GM23248 (cell line): ENCODE measurements at regions not wholly inside any gene's neighbourhood (a gene's known extent, or its start where the extent isn't known, plus 50 kb on each side); places are given as distances from the start of the nearest gene placed in this dataset.

Experiments used
- DNase-seq: peaks from one replicate; pipeline ENCODE4 v3.0.0-alpha.2; 2015
- H2AFZ ChIP-seq: fragments of 200-600 bp; sonication (generic); 2 replicates; pipeline ENCODE4 v1.6.1; 2016; ENCODE audit warnings: antibody characterized with exemption
- H3F3A ChIP-seq: fragments of 200-600 bp; sonication (generic); 2 replicates; pipeline ENCODE4 v1.6.1; 2016; ENCODE audit warnings: mild to moderate bottlenecking, antibody characterized with exemption, mixed run types; ENCODE audit not compliant: insufficient read depth
- H3K27ac ChIP-seq: fragments of 200-600 bp; sonication (generic); 2 replicates; pipeline ENCODE4 v1.5.1; 2016; ENCODE audit warnings: mild to moderate bottlenecking
- H3K27me3 ChIP-seq: fragments of 200-600 bp; sonication (generic); replicated peaks from 2 replicates; pipeline ENCODE4 v1.6.1; 2016; ENCODE audit warnings: mild to moderate bottlenecking; ENCODE audit not compliant: insufficient read depth
- H3K36me3 ChIP-seq: fragments of 200-600 bp; sonication (generic); 2 replicates; pipeline ENCODE4 v1.6.1; 2016; ENCODE audit warnings: low read depth, mild to moderate bottlenecking
- H3K4me1 ChIP-seq: fragments of 200-600 bp; sonication (generic); 2 replicates; pipeline ENCODE4 v1.6.1; 2016; ENCODE audit warnings: mild to moderate bottlenecking; ENCODE audit not compliant: insufficient read depth
- H3K4me2 ChIP-seq: fragments of 200-600 bp; sonication (generic); one replicate; pipeline ENCODE4 v1.6.1; 2016; ENCODE audit warnings: mild to moderate bottlenecking; ENCODE audit not compliant: unreplicated experiment
- H3K4me3 ChIP-seq: fragments of 200-600 bp; sonication (generic); 2 replicates; pipeline ENCODE4 v1.5.1; 2016; ENCODE audit warnings: mild to moderate bottlenecking
- H3K79me2 ChIP-seq: fragments of 200-600 bp; sonication (generic); 2 replicates; pipeline ENCODE4 v1.6.1; 2016; ENCODE audit warnings: mild to moderate bottlenecking; ENCODE audit not compliant: insufficient read depth
- H3K9ac ChIP-seq: fragments of 200-600 bp; sonication (generic); 2 replicates; pipeline ENCODE4 v1.6.1; 2016; ENCODE audit warnings: mild to moderate bottlenecking
- H3K9me2 ChIP-seq: fragments of 200-600 bp; sonication (generic); 2 replicates; pipeline ENCODE4 v1.6.1; 2016; ENCODE audit warnings: mixed run types, mild to moderate bottlenecking, moderate library complexity; ENCODE audit not compliant: insufficient read depth
- H3K9me3 ChIP-seq: fragments of 200-600 bp; sonication (generic); one replicate; pipeline ENCODE4 v1.6.1; 2017; ENCODE audit warnings: low read depth
- H4K20me1 ChIP-seq: fragments of 200-600 bp; sonication (generic); 2 replicates; pipeline ENCODE4 v1.6.0; 2016; ENCODE audit not compliant: insufficient read depth
- EZH2 ChIP-seq: fragments of 200-600 bp; sonication (generic); IDR thresholded peaks from 2 replicates; pipeline ENCODE4 v1.6.1; 2018; ENCODE audit warnings: antibody characterized with exemption, mild to moderate bottlenecking; ENCODE audit not compliant: insufficient read depth, poor library complexity, severe bottlenecking
- EZH2phosphoT487 ChIP-seq: fragments of 200-600 bp; sonication (generic); IDR thresholded peaks from 2 replicates; pipeline ENCODE4 v1.6.1; 2018; ENCODE audit warnings: antibody characterized with exemption, moderate library complexity, mild to moderate bottlenecking, low read depth; ENCODE audit not compliant: insufficient read depth
- WGBS, 2 experiments: methylation state at CpG; one replicate each; pipeline ENCODE4 v1.1.6; 2015 to 2017; ENCODE audit warnings: low lambda C conversion rate in 2 of 2, low coverage in 1 of 2; ENCODE audit errors: missing lambda C conversion rate in 2 of 2; 5-methylcytosine and 5-hydroxymethylcytosine counted together
- in situ Hi-C: fragments of 300-500 bp; cut with MboI; formaldehyde crosslinking; loops from 2 replicates; pipeline ENCODE4 v1.15.0; 2020

GRCh38 chr10:131843089-131843595, 57.7 kb upstream of the PPP2R2D start:
- Histone ChIP-seq H3K4me3 (no peak overlapping the region), H3K9me3 (no peaks in the 10 kb centered on the region), H3K27me3 (no peaks in the 10 kb centered on the region), H4K20me1 (no peaks in the 10 kb centered on the region), H2AFZ (no peak overlapping the region), H3K36me3 (no peaks in the 10 kb centered on the region), H3K79me2 (no peaks in the 10 kb centered on the region), H3K27ac (no peak overlapping the region), H3F3A (no peaks in the 10 kb centered on the region), H3K9me2 (no peaks in the 10 kb centered on the region), H3K4me2 (no peak overlapping the region), H3K9ac (no peak overlapping the region), H3K4me1 (no peaks in the 10 kb centered on the region)
- no peak for DNase-seq
- WGBS, 2 experiments = 48 to 62% methylated on average over 8 of the region's 8 CpGs
- in situ Hi-C loops = no loop called here
- TF ChIP-seq EZH2phosphoT487 (no peak), EZH2 (no peak)

- no peaks in the 10 kb centered on the region for H3K4me1 ChIP-seq
- no peak overlapping the region for H2AFZ ChIP-seq
- H3K9me2 ChIP-seq = no peaks in the 10 kb centered on the region
- no peaks in the 10 kb centered on the region for H3K79me2 ChIP-seq
- no peak overlapping the region for H3K4me3 ChIP-seq
- H3K9me3 ChIP-seq = no peaks in the 10 kb centered on the region
- H3K27me3 ChIP-seq = no peaks in the 10 kb centered on the region
- DNase-seq = no peak
- no peak overlapping the region for H3K9ac ChIP-seq
- TF ChIP-seq EZH2 (no peak), EZH2phosphoT487 (no peak)
- WGBS, 2 experiments = 52 to 60% methylated on average over 16 of the region's 16 CpGs
- no peaks in the 10 kb centered on the region for H4K20me1 ChIP-seq
- no peak overlapping the region for H3K4me2 ChIP-seq
- H3F3A ChIP-seq = no peaks in the 10 kb centered on the region
- in situ Hi-C loops = no loop called here
- no peaks in the 10 kb centered on the region for H3K36me3 ChIP-seq
- no peak overlapping the region for H3K27ac ChIP-seq
Measured at GRCh38 chr10:131843881-131844284, 56.9 kb upstream of the PPP2R2D start.

- in situ Hi-C loops = no loop called here
- Histone ChIP-seq H2AFZ (no peak overlapping the region), H4K20me1 (no peaks in the 10 kb centered on the region), H3K9me3 (no peaks in the 10 kb centered on the region), H3K4me2 (no peak overlapping the region), H3F3A (no peaks in the 10 kb centered on the region), H3K79me2 (no peaks in the 10 kb centered on the region), H3K27ac (no peak overlapping the region), H3K36me3 (no peaks in the 10 kb centered on the region), H3K4me3 (no peak overlapping the region), H3K4me1 (no peaks in the 10 kb centered on the region), H3K9ac (no peak overlapping the region), H3K27me3 (no peaks in the 10 kb centered on the region), H3K9me2 (no peaks in the 10 kb centered on the region)
- no peak for DNase-seq
- no peak for TF ChIP-seq EZH2phosphoT487
- WGBS, 2 experiments = 41 to 47% methylated on average over 22 of the region's 22 CpGs
Measured at GRCh38 chr10:131844529-131845084, 56.2 kb upstream of the PPP2R2D start.

- no peaks in the 10 kb centered on the region for H3K9me2 ChIP-seq
- H3K9me3 ChIP-seq = no peaks in the 10 kb centered on the region
- H3F3A ChIP-seq = no peaks in the 10 kb centered on the region
- H3K4me1 ChIP-seq = no peaks in the 10 kb centered on the region
- no peaks in the 10 kb centered on the region for H3K27me3 ChIP-seq
- in situ Hi-C loops = no loop called here
- H3K36me3 ChIP-seq = no peaks in the 10 kb centered on the region
- H3K4me3 ChIP-seq = no peak overlapping the region
- no peak overlapping the region for H2AFZ ChIP-seq
- no peak overlapping the region for H3K4me2 ChIP-seq
- no peak for DNase-seq
- 49 to 54% methylated on average over 26 of the region's 26 CpGs for WGBS, 2 experiments
- no peaks in the 10 kb centered on the region for H4K20me1 ChIP-seq
- TF ChIP-seq EZH2phosphoT487 = no peak
- no peak for TF ChIP-seq EZH2
- H3K79me2 ChIP-seq = no peaks in the 10 kb centered on the region
- no peak overlapping the region for H3K27ac ChIP-seq
- no peak overlapping the region for H3K9ac ChIP-seq
Measured at GRCh38 chr10:131845505-131846239, 55.1 kb upstream of the PPP2R2D start.
